Choroid plexus epithelial cell (primary cell): ENCODE measurements at regions not wholly inside any gene's neighbourhood (a gene's known extent, or its start where the extent isn't known, plus 50 kb on each side); places are given as distances from the start of the nearest gene placed in this dataset.

ENCODE experiments used
- DNase-seq: peaks from one replicate; pipeline ENCODE4 v3.0.0-alpha.2; 2010; ENCODE audit warnings: low read depth
- H3K4me3 ChIP-seq: 2 replicates; pipeline ENCODE4 v1.5.1; 2011; ENCODE audit warnings: low read depth, mild to moderate bottlenecking, control low read depth, low read length, moderate library complexity
- CTCF ChIP-seq: conservative IDR thresholded peaks from 2 replicates; pipeline ENCODE4 v1.5.1; 2011; ENCODE audit warnings: low read depth, mild to moderate bottlenecking, control low read depth, inconsistent platforms, low read length, moderate library complexity

- DNase-seq = no peak
- no peak for TF ChIP-seq CTCF
- H3K4me3 ChIP-seq = no peak overlapping the region
These were observed 139.3 kb upstream of the COL21A1 start for GRCh38 chr6:56386717-56387116.

DNA sequence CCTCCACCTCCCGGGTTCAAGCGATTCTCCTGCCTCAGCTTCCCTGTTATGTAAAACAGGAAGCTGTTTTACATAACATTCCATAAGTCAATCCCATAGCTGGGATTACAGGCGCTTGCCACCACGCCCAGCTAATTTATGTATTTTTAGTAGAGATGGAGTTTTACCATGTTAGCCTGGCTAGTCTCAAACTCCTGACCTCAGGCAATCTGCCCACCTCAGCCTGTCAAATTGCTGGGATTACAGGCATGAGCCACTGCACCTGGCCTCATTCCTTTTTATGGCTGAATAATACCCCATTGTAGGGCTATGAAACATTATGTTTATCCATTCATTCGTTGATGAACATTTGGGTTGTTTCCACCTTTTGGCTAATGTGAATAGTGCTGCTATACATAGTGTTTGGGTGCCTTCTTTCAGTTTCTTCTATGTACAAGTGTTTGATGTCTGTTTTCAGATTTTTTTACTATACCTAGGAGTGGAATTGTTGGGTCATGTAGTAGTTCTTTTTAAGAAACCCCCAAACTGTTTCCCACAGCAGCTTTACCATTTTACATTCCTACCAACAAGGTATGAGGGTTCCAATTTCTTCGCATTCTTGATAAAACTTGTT, 138.7 kb upstream of the COL21A1 start:
- no peak for DNase-seq
- no peak overlapping the region for H3K4me3 ChIP-seq
- TF ChIP-seq CTCF = no peak

- TF ChIP-seq CTCF = no peak
- no peak overlapping the region for H3K4me3 ChIP-seq
These were observed 135.8 kb upstream of the COL21A1 start for GRCh38 chr6:56383160-56383559.

GRCh38 chr6:56382416-56382940, 135.1 kb upstream of the COL21A1 start:
- no peak for DNase-seq
- TF ChIP-seq CTCF = no peak
- no peak overlapping the region for H3K4me3 ChIP-seq

More at GRCh38 chr6:56383160-56383559, 135.8 kb upstream of the COL21A1 start:
- DNase-seq = no peak

DNA sequence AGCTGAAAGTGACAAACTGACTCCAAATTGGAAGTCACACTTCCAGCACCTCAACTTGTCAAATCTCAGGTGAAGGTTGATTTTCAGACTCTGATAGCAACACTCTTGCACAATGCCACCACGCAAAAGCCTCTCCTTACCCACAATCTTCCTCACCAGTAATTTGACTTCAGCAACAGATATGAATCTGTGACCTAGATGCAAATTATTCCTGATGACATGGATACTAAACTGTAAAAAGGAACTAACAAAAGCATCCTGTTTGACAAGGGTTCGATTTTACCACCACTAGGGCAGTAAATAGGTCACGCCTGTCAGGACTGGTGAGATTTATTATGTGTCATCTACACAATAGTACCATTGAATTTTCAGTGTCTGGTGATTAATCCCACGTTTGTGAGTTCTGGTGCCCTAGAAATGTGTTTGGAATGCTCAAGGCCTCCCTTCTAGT, 134.4 kb upstream of the COL21A1 start:
- no peak for DNase-seq
- TF ChIP-seq CTCF = no peak
- H3K4me3 ChIP-seq = no peak overlapping the region

GRCh38 chr6:56380476-56380875, 133.1 kb upstream of the COL21A1 start:
- H3K4me3 ChIP-seq = no peak overlapping the region
- no peak for DNase-seq
- TF ChIP-seq CTCF = no peak

DNA sequence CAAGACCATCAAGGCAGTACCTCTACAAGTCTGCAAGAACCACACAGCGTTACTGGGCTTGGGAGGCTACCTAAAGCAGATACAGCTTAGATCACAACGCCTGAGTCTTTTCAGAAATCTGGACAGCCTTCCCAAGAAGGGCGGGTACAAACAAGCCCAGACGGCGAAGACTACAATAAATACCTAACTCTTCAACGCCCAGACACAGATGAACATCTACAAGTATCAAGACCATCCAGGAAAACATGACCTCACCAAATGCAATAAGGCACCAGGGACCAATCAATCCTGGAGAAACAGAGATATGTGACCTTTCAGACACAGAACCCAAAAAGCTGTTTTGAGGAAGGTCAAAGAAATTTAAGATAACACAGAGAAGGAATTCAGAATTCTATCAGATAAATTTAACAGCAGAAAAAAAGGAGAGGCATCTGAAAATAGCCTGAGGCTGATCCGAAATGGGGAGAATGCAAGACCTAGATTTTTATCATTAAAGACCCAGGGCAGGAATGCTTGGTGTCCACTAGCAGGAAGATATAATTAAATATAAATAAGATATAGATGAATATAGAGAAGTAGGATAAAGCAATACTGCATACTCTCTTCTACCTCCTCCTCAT, 131.7 kb upstream of the COL21A1 start:
- no peak for DNase-seq
- TF ChIP-seq CTCF = no peak

More for the DNA sequence above, 131.7 kb upstream of the COL21A1 start:
- no peak overlapping the region for H3K4me3 ChIP-seq
